NCI-H2227 (cell line): ENCODE measurements at regions not wholly inside any gene's neighbourhood (a gene's known extent, or its start where the extent isn't known, plus 50 kb on each side); places are given as distances from the start of the nearest gene placed in this dataset.
"Not testable (repeated sequence)": the region's sequence is repeated elsewhere in the genome, so short reads cannot be mapped to it uniquely, and the experiment has no call there.

ENCODE experiments used
- DNase-seq: peaks from one replicate; lab custom pipeline; 2025; ENCODE audit not compliant: unreplicated experiment; lab: John Stamatoyannopoulos, UW

- not testable (repeated sequence) for DNase-seq
Observed at GRCh38 chr6:12542319-12543115, 174.1 kb upstream of the PHACTR1 start.

- no peak for DNase-seq
Observed at GRCh38 chr6:12543953-12544352, 172.6 kb upstream of the PHACTR1 start.

GRCh38 chr6:12544821-12545565, 171.6 kb upstream of the PHACTR1 start:
- DNase-seq, result no peak

- DNase-seq, result no peak
Observed at GRCh38 chr6:12545619-12546409, 170.8 kb upstream of the PHACTR1 start.

GRCh38 chr6:12546410-12547002, 170.1 kb upstream of the PHACTR1 start:
- no peak for DNase-seq

- no peak for DNase-seq
Observed at GRCh38 chr6:12548526-12548925, 168.0 kb upstream of the PHACTR1 start.

- DNase-seq, result not testable (repeated sequence)
Observed at GRCh38 chr6:12549445-12549844, 167.1 kb upstream of the PHACTR1 start.

GRCh38 chr6:12554820-12555219, 161.7 kb upstream of the PHACTR1 start:
- not testable (repeated sequence) for DNase-seq

- no peak for DNase-seq
Observed at GRCh38 chr6:12555267-12555666, 161.3 kb upstream of the PHACTR1 start.

- no peak for DNase-seq
Observed at GRCh38 chr6:12555781-12556180, 160.8 kb upstream of the PHACTR1 start.

- DNase-seq, result no peak
Observed at GRCh38 chr6:12557765-12558164, 158.8 kb upstream of the PHACTR1 start.

GRCh38 chr6:12560315-12560714, 156.3 kb upstream of the PHACTR1 start:
- no peak for DNase-seq

GRCh38 chr6:12566618-12567123, 149.9 kb upstream of the PHACTR1 start:
- no peak for DNase-seq

- no peak for DNase-seq
Observed at GRCh38 chr6:12567682-12568081, 148.9 kb upstream of the PHACTR1 start.

- DNase-seq, result no peak
Observed at GRCh38 chr6:12569646-12570045, 146.9 kb upstream of the PHACTR1 start.

GRCh38 chr6:12570461-12571030, 146.0 kb upstream of the PHACTR1 start:
- no peak for DNase-seq

GRCh38 chr6:12572896-12573827, 143.4 kb upstream of the PHACTR1 start:
- DNase-seq, result no peak

GRCh38 chr6:12575961-12576360, 140.6 kb upstream of the PHACTR1 start:
- no peak for DNase-seq

- no peak for DNase-seq
Observed at GRCh38 chr6:12576389-12576788, 140.2 kb upstream of the PHACTR1 start.
